Muscle layer of duodenum (tissue), 2 donors: ENCODE measurements at regions not wholly inside any gene's neighbourhood (a gene's known extent, or its start where the extent isn't known, plus 50 kb on each side); places are given as distances from the start of the nearest gene placed in this dataset.

Source experiments
- H3K27ac ChIP-seq: one replicate; pipeline ENCODE4 v1.7.0; 2013; ENCODE audit warnings: mild to moderate bottlenecking, low read length
- H3K27me3 ChIP-seq: one replicate; pipeline ENCODE4 v1.7.0; 2013; ENCODE audit warnings: low read depth, mild to moderate bottlenecking, control low read depth, low read length
- H3K36me3 ChIP-seq, 2 donors: one replicate each; pipeline ENCODE4 v1.7.0; 2013; ENCODE audit warnings: low read length in 2 of 2, control low read depth in 1 of 2, mild to moderate bottlenecking in 1 of 2; ENCODE audit not compliant: insufficient read depth in 2 of 2, control insufficient read depth in 1 of 2
- H3K4me1 ChIP-seq, 2 donors: one replicate each; pipeline ENCODE4 v1.7.0; 2013; ENCODE audit warnings: low read length in 2 of 2, mild to moderate bottlenecking in 2 of 2, control low read depth in 1 of 2, moderate library complexity in 1 of 2; ENCODE audit not compliant: insufficient read depth in 2 of 2, control insufficient read depth in 1 of 2
- H3K4me3 ChIP-seq, 2 donors: one replicate each; pipeline ENCODE4 v1.7.0; 2013; ENCODE audit warnings: low read length in 2 of 2, low read depth in 1 of 2, mild to moderate bottlenecking in 1 of 2
- H3K9me3 ChIP-seq, 2 donors: one replicate each; pipeline ENCODE4 v1.7.0; 2013; ENCODE audit warnings: low read length in 2 of 2, control low read depth in 1 of 2, mild to moderate bottlenecking in 1 of 2; ENCODE audit not compliant: control insufficient read depth in 1 of 2
- donor health status: healthy.

DNA sequence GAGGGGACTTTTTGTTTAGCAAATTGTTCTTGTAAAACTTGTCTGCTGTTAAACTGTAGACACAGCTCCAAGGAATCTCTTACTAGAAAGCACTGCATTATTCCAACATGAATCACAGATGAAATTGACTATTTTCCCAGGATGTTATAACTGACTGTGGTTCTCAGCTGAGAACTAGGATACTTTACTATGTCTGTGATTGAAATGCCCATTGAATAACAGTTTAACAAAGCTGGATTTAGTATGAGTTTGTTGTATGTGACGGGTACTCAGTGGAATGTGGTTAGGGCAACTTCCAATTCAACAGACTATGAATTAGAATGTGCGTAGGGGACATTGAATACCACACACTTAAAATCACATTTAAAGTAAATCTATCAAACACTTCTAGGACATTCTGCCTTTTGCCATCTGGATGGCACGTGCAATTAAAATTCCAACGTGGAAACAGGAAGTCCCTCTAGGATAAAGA is 193.4 kb upstream of the PREP start:
- H3K9me3 ChIP-seq, result no peaks in the 10 kb centered on the region
- H3K27me3 ChIP-seq, result no peaks in the 10 kb centered on the region
- H3K4me1 ChIP-seq, result peaks cover 9 to 16% of the 10 kb centered on the region in 2 donors
- H3K36me3 ChIP-seq, result no peaks in the 10 kb centered on the region
- H3K27ac ChIP-seq, result no peak overlapping the region
- H3K4me3 ChIP-seq, result no peak overlapping the region

DNA sequence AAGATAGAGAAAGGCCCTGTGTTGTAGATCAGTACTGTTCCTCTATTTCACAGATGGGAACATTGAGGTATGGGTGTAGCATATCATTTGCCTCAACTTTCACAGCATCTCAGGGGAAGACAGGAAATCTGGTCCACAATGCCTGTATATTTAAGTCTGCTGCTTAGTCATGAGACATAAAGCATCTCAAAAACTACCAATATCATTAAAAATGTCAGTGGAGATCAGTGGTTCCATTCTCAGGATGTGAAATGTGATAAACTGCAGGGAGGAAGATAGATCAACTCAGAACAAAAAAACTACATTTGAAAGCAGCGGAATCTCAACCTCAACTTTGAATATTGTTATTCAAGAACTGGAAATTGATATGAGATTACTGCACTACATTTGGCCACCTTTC is 192.9 kb upstream of the PREP start:
- Histone ChIP-seq H3K36me3 (no peaks in the 10 kb centered on the region), H3K9me3 (no peaks in the 10 kb centered on the region), H3K27ac (no peak overlapping the region), H3K27me3 (no peaks in the 10 kb centered on the region), H3K4me1 (peaks cover 4 to 11% of the 10 kb centered on the region in 2 donors), H3K4me3 (no peak overlapping the region)

GRCh38 chr6:105594821-105595220 is 191.9 kb upstream of the PREP start:
- H3K4me1 ChIP-seq, result peaks cover 0 to 11% of the 10 kb centered on the region in 2 donors
- no peak overlapping the region for H3K4me3 ChIP-seq
- H3K27me3 ChIP-seq, result no peaks in the 10 kb centered on the region
- no peaks in the 10 kb centered on the region for H3K36me3 ChIP-seq
- no peak overlapping the region for H3K27ac ChIP-seq
- no peaks in the 10 kb centered on the region for H3K9me3 ChIP-seq

GRCh38 chr6:105593805-105594671 is 191.2 kb upstream of the PREP start:
- no peaks in the 10 kb centered on the region for H3K9me3 ChIP-seq
- no peaks in the 10 kb centered on the region for H3K27me3 ChIP-seq
- H3K36me3 ChIP-seq, result no peaks in the 10 kb centered on the region
- peaks cover 0 to 11% of the 10 kb centered on the region in 2 donors for H3K4me1 ChIP-seq
- no peak overlapping the region for H3K4me3 ChIP-seq
- H3K27ac ChIP-seq, result peak overlapping the region; percentile 6

DNA sequence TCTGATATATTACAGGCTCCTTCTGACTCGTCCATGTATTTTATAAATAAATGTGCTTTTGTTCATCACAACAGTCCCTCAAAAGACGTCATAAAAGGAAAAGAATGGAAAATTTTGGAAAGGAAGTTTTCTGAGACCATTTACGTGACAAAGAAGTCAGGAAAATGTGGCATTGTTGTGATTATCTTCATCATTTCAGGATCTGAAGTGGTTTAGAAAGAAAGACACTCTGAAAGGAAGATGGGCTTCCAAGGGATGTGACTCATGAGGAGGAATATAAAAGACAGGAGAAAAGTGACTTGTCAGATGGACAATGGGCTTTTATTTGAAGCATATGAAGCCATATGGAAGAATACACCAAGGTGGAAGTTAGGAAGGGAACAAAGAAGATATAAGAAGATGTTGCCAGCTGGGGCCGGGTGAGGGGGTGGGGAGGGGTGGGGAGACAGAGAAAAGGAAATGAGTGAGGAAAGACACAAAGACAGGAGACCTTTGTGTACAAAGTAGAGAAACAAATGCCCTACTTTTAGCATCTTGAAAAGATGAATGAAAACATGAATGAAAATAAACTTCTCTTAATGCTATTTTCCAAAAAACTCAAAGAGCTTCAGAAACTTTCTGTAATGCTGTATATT is 190.3 kb upstream of the PREP start:
- Histone ChIP-seq H3K27me3 (no peaks in the 10 kb centered on the region), H3K4me3 (no peak overlapping the region), H3K36me3 (no peaks in the 10 kb centered on the region), H3K4me1 (peaks cover 0 to 11% of the 10 kb centered on the region in 2 donors), H3K9me3 (no peaks in the 10 kb centered on the region), H3K27ac (no peak overlapping the region)

GRCh38 chr6:105592329-105592728 is 189.4 kb upstream of the PREP start:
- no peak overlapping the region for H3K27ac ChIP-seq
- peaks cover 0 to 11% of the 10 kb centered on the region in 2 donors for H3K4me1 ChIP-seq
- H3K4me3 ChIP-seq, result no peak overlapping the region
- H3K36me3 ChIP-seq, result no peaks in the 10 kb centered on the region
- no peaks in the 10 kb centered on the region for H3K27me3 ChIP-seq
- no peaks in the 10 kb centered on the region for H3K9me3 ChIP-seq

DNA sequence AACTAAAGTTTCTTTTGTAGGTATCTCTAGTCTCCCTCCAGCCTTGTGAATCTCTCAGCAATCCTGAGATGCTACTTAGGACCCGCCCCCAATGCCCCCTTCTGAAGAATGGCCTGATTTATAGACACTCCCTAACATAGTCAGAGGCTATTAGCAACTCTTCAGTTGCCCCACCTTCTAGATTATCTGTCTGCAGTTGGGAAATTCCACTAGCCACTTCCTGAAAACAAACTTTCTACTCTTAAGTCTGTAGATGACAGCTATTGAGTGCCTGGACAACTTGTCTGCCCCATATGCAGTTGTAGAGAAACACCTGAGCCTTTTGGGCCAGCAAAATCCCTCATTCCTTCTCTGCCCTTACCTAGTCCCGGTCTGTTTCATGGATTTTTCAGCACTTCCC is 188.2 kb upstream of the PREP start:
- no peak overlapping the region for H3K4me3 ChIP-seq
- H3K4me1 ChIP-seq, result peaks cover 0 to 11% of the 10 kb centered on the region in 2 donors
- H3K36me3 ChIP-seq, result no peaks in the 10 kb centered on the region
- H3K27me3 ChIP-seq, result no peaks in the 10 kb centered on the region
- no peak overlapping the region for H3K27ac ChIP-seq
- no peaks in the 10 kb centered on the region for H3K9me3 ChIP-seq

GRCh38 chr6:105588123-105588710 is 185.3 kb upstream of the PREP start:
- Histone ChIP-seq H3K4me1 (no peaks in the 10 kb centered on the region), H3K9me3 (no peaks in the 10 kb centered on the region), H3K36me3 (no peaks in the 10 kb centered on the region), H3K27me3 (no peaks in the 10 kb centered on the region), H3K4me3 (no peak overlapping the region), H3K27ac (no peak overlapping the region)

- no peaks in the 10 kb centered on the region for H3K36me3 ChIP-seq
- no peaks in the 10 kb centered on the region for H3K9me3 ChIP-seq
- H3K4me3 ChIP-seq, result no peak overlapping the region
- no peak overlapping the region for H3K27ac ChIP-seq
- H3K4me1 ChIP-seq, result no peaks in the 10 kb centered on the region
- no peaks in the 10 kb centered on the region for H3K27me3 ChIP-seq
These were observed 184.7 kb upstream of the PREP start for GRCh38 chr6:105587349-105588122.

GRCh38 chr6:105578179-105578707 is 175.4 kb upstream of the PREP start:
- Histone ChIP-seq H3K4me1 (no peaks in the 10 kb centered on the region), H3K4me3 (no peak overlapping the region), H3K9me3 (no peaks in the 10 kb centered on the region), H3K27me3 (no peaks in the 10 kb centered on the region), H3K36me3 (no peaks in the 10 kb centered on the region), H3K27ac (no peak overlapping the region)

GRCh38 chr6:105573556-105573955 is 170.7 kb upstream of the PREP start:
- no peaks in the 10 kb centered on the region for H3K27me3 ChIP-seq
- no peaks in the 10 kb centered on the region for H3K4me1 ChIP-seq
- H3K27ac ChIP-seq, result no peak overlapping the region
- H3K36me3 ChIP-seq, result no peaks in the 10 kb centered on the region
- no peak overlapping the region for H3K4me3 ChIP-seq
- H3K9me3 ChIP-seq, result no peaks in the 10 kb centered on the region
